ENCODE measurements at regions not wholly inside any gene's neighbourhood (a gene's known extent, or its start where the extent isn't known, plus 50 kb on each side); places are given as distances from the start of the nearest gene placed in this dataset.

DNA sequence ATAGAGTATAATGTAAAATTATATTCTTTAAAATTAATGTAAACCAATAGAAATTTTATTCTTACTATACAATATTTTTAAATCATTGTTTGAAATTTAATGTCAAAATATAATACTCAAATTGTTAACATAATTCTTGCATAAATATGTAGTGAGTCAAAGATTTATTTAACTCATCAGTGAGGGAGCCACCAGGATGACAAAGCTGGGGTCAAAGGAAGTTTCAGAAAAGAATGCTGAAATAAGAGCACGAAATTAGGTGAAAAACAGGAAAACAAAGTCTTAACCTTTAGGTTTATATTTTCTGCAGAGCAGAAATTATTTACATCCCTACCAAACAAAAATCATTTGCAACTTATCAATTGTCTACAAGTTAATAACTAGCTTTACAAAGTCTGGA is 74.1 kb downstream of the DIPK2A start:
- TF ChIP-seq TAF1 (IDR thresholded peaks at IDR 0.05; ENCODE audit: low read depth), result no peak
- no peak for TF ChIP-seq EP300 (conservative IDR thresholded peaks at IDR 0.05; ENCODE audit: poor library complexity, severe bottlenecking)
- no peak for TF ChIP-seq EZH2 (IDR thresholded peaks at IDR 0.05; ENCODE audit: borderline replicate concordance, insufficient read depth, low read length, poor library complexity, severe bottlenecking)
- TF ChIP-seq, protein P1, sequence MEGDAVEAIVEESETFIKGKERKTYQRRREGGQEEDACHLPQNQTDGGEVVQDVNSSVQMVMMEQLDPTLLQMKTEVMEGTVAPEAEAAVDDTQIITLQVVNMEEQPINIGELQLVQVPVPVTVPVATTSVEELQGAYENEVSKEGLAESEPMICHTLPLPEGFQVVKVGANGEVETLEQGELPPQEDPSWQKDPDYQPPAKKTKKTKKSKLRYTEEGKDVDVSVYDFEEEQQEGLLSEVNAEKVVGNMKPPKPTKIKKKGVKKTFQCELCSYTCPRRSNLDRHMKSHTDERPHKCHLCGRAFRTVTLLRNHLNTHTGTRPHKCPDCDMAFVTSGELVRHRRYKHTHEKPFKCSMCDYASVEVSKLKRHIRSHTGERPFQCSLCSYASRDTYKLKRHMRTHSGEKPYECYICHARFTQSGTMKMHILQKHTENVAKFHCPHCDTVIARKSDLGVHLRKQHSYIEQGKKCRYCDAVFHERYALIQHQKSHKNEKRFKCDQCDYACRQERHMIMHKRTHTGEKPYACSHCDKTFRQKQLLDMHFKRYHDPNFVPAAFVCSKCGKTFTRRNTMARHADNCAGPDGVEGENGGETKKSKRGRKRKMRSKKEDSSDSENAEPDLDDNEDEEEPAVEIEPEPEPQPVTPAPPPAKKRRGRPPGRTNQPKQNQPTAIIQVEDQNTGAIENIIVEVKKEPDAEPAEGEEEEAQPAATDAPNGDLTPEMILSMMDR (IDR thresholded peaks at IDR 0.05; ENCODE audit: poor library complexity, severe bottlenecking), result no peak
